Caki2 (cell line): ENCODE measurements at regions not wholly inside any gene's neighbourhood (a gene's known extent, or its start where the extent isn't known, plus 50 kb on each side); places are given as distances from the start of the nearest gene placed in this dataset.

Experiments used
- DNase-seq: peaks from one replicate; pipeline ENCODE4 v3.0.0-alpha.2; 2015; ENCODE audit warnings: low read depth
- in situ Hi-C: cut with HindIII; loops from 2 replicates; pipeline ENCODE4 v1.10.0; 2016; ENCODE audit warnings: low sequenced_read_pairs, low pct_unique_long_range_greater_than_20kb, mixed read lengths

DNA sequence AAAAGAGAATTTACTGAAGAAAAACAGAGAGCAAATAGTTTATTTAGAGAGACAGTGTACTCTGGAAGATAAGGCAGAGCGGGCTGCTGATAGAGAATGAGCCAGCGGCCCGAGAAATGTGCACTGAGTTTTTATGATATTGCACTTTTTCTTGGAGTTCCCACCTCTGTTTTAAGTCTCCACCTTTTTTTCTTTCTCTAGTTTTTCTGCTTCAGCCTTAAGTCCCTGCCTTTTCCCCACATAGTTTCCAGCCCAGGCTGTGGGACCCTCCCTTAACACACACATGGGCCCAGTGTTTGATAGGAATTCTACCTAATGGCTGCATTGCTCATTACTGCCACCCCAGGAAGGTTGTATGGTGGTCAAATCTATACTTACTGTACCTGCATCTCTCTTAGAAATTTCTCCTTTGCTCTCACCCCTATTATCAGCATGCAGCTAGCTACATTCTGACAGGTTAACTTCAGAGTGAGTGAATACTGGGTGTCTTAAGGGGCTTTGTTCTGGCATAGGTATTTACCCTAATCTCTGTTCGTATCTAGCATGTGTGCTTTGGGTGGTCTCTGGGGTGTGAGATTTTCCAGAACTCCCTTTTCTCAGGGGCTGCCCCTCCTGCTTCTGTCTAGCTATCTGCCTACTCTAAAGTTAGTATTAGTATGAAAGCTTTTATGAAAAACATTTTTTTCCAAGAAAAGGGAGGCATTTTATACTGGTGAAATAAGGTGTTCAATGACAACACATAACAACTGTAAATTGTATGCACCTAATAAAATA, 127.3 kb upstream of the TOP3B start:
- in situ Hi-C loops, result no loop called here
- DNase-seq, result peak; percentile 21

DNA sequence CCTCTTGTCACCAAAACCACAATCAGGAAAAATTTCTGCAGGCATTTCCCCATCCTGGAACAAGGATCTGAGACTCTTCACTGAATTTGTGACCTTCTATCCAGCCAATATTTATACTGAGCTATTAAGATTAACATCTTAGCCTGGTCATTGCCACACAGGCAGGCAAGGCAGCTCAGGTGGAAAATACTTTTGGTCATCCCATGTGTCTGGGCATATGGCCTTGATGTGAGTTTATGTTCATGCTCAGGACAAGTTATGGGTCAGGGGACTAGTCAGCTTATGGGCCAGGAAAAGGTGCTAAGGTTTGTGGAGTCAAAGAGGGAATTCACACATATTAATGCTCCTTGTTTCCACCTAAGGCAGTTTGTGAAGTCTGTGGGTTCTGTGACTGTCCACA, 124.3 kb upstream of the TOP3B start:
- in situ Hi-C loops, result no loop called here

DNA sequence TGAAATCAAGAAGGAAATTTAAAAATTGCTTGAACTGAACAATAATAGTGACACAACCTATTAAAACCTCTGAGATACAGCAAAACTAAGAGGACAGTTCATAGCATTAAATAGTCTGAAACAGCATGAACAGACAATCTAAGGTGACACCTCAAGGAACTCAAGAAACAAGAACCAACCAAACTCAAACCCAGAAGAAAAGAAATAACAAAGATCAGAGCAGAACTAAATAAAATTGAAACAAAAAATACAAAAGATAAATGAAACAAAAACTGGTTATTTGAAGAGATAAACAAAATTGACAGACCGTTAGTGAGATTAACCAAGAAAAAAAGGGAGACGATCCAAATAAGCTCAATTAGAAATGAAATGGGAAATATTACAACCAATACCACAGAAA, 122.8 kb upstream of the TOP3B start:
- DNase-seq, result no peak
- in situ Hi-C loops, result no loop called here

More for the DNA sequence above, 124.3 kb upstream of the TOP3B start:
- no peak for DNase-seq

DNA sequence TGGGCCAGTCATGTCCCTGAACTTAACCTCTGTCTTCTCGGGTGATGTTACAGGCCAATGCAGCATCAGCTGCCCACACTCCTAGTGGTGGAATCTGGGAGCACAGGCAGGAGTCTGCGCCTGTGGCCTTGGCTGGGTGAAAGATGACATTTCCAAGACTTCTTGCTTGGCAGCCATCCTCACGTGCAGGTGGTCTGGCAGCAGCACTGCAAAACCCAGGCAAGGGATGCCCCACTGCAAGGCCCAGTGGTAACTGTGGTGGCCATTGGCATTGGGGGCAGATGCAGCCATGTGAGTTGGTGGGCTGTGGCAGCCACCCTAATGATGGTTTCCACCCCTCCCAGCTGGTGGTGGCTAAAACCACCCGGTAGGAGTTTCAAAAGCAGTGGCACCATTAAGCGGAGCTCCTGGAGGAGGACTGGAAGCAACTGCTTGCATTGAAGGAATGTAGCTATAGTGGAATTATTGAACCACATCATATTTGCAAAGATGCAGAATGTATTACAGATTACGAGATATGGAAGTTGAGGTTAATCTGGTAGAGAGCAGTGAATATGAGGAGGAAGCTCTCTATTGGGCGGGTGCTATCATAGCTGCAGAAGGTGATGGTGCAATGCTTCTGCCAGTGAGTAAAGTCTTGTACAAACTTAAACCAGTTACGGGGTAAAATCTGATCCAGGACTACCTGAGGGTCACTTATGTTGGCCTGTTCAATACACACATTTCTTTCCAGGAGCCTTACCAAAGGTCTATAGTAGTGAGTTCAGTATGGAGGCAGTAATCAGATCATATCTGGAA, 120.7 kb upstream of the TOP3B start:
- in situ Hi-C loops, result no loop called here
- no peak for DNase-seq

DNA sequence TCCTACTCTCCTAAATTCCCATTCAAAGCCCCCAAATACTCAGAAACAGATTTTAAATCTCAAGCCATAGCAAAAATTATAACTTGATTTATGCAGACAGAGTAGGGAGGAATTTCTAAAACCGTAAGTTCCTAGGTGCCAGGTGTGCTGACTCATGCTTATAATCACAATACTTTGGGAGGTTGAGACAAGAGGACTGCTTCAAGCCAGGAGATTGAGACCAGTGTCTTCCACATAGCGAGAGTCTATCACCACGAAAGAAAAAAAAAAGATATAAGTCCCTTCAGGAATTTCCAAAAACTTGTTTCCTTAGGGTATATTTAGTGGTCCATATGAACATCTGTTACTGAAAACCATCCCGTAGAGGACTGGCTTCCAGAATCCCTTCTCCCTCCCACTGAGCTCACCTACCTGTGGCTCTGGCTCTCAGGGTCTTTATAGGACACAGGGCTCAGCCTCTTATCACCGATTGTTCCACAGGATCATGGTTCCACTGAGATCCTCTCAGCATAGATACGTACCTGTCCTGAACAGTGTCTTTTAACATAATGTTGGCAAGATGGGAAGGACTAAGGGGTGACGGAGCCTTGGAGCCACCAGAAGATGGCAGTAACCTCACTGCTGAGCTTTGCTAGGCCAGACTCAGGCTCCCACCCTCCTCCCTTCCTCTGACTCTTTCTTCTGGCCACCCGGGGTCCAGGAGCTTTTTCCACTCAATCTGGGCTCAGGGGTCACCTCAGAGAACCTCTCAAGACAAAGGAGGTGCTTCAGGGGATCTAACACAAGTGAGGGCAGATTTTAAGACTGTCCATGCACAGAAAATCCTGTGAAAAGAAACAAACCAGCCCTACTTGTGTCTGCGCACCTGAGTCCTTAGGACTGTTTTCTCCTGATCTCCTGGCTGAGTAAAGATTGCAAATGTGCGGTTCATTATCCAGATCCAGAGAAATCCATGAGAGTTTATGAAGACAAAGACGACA, 117.5 kb upstream of the TOP3B start:
- no peak for DNase-seq
- in situ Hi-C loops, result no loop called here

DNA sequence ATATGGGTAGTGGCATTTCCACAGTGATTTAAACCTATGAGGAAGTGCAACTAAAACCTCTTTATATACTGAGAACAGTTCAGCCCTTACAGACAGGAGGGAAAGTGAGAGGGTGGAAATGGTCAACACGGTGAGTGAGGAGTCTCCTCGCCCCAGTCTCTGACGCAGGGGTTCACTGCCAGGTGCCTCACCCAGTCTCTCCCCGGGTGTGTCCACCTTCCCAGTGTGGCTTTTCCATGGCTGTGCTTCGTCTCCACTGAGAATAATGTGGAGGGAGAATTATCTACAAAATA, 116.6 kb upstream of the TOP3B start:
- in situ Hi-C loops, result no loop called here
- no peak for DNase-seq

DNA sequence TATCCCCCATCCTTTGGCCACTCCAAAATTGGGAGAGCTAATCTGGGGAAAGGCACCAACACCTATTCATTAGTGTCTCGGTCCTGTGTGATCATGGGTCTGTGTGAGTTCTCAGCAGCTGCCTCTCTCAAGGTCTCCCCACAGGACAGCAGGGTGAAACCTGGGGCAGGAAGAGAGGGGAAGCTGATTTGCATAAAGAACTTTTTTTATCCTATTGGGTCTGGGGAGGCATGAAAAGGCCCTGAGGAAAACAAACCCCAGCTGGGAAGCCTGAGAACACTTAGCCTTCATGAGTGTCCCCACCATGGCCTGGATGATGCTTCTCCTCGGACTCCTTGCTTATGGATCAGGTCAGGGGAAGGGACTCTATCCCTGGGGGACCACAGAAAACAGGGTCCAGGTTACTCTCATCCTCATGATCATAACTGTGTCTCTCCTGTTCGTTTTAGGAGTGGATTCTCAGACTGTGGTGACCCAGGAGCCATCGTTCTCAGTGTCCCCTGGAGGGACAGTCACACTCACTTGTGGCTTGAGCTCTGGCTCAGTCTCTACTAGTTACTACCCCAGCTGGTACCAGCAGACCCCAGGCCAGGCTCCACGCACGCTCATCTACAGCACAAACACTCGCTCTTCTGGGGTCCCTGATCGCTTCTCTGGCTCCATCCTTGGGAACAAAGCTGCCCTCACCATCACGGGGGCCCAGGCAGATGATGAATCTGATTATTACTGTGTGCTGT, 116.0 kb upstream of the TOP3B start:
- in situ Hi-C loops, result no loop called here
- DNase-seq, result no peak

DNA sequence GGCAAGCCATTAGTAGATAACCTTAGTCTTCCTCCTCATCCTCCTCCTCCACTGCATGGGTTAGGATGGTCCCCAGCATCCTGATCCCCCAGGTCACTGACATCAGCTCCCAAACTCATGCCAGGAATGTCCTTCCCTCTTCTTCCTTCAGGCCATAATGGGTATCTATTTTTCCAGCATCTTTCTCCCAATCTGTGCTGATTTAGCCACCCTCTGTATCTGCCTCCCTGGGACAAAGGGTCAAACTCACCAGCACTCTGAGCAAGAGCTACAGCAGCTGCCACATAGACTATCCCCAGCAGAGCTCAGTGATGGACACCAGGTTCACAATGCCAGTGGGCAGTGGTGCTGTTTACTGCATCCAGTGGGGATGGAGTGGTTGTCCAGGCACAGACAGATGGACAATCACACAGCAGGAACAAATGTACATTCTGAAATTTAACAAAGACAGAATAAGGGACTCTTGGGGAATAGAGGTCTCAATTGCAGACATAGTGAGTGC, 115.2 kb upstream of the TOP3B start:
- no peak for DNase-seq
- in situ Hi-C loops, result no loop called here

DNA sequence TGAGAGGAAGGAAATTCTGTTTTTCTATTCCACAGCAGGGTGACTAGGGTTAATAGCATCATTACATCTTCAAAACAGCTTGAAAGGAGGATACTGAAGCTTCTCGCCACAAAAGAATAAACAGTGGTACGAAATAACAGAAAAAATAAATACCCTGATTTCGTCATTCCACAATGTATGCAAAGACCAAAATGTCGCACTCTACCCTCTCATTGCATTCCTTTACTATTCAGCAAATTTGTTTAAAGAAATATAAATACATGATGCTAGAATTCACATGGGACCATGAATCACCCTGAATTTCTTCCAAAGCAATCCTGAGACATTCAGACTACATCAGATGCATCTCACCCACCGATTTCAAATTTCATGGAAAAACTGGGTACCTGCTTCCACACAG, 112.3 kb upstream of the TOP3B start:
- in situ Hi-C loops, result no loop called here
- no peak for DNase-seq

DNA sequence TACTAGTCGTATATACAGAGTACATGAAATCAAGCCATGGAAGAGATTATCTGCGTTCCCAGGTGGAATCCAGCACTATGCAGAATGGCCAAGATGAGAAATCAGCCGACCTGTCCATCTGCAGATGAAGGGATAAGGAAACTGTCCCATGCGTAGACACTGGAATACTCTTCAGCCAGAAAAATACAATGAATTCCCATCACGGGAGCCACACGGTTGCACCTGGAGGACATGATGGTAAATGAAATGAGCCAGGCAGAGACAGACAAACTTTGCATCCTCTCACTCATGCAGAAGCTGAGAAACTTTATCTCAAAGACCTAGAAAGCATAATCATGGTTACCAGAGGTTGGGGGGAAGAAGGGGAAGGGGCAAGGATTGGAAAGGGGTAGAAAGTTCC, 111.9 kb upstream of the TOP3B start:
- in situ Hi-C loops, result no loop called here
- no peak for DNase-seq

DNA sequence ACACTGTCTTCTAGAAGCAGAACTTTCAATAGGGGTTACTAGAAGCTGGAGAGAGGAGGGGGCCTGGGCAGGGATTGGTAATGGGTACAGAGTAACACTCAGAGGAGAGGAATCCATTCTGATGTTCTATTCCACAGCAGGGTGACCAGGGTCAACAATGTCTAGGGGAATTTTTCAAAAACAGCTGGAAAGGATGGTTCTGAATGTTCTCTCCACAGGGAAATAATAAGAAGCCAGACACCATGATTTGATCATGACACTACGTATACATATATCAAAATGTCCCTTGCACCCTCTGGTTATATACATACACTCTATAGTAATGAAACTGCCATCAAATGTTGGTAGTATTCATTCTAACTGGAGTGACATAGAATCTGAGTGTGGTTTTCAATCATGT, 111.2 kb upstream of the TOP3B start:
- DNase-seq, result no peak
- in situ Hi-C loops, result no loop called here

DNA sequence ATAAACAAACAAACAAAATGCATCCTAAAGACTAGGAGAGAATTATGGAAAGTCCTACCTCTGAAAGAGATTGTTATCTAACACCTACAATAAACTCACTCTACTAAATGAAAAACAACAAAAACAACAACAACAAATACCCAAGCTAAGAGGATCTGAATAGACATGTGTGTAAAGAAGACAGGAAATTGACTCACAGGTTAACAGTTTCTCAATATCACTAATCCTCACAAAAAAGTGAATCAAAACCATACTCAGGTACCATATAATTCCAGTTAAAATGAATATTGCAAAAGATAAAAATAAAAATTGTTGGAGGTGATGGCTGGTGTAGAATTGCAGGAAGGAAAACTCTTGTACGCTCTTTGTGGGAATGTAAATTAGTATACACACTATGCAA, 110.4 kb upstream of the TOP3B start:
- in situ Hi-C loops, result no loop called here

DNA sequence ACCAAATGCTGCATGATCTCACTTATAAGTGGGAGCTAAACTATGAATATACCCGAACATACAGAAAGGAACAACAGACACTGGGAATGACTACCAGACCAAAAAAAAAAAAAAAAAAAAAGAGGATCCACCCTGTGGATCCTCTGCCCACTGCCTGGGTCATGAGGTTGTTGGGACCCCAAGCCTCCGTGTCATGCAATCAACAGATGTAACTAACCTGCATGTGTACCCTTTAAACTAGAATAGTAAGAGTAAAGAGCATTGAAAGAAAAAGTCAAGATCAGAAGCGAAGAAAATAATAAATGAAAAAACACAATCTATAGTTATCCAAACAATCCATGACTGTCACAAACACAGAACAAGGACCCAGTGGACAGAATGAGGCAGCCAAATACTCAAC, 109.5 kb upstream of the TOP3B start:
- in situ Hi-C loops, result no loop called here

More for the DNA sequence above, 110.4 kb upstream of the TOP3B start:
- no peak for DNase-seq

DNA sequence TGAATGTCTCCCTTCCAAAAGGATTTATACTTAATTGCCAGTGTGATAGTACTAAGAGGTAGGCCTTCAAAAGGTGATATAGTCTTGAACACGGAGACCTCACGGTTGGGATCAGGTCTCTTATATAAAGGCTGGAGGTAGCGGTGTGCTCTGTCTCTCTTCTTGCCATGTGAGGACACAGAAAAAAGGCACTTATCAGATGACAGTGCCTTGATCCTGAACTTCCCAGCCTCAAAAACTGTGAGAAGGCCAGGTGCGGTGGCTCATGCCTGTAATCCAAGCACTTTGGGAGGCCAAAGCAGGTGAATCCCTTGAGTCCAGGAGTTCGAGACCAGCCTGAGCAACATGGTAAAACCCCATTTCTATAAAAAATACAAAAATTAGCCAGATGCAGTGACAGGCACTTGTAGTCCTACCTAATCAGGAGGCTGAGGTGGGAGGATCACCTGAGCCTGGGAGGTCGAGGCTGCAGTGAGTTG, 108.9 kb upstream of the TOP3B start:
- in situ Hi-C loops, result no loop called here
- no peak for DNase-seq

More for the DNA sequence above, 109.5 kb upstream of the TOP3B start:
- DNase-seq, result no peak

DNA sequence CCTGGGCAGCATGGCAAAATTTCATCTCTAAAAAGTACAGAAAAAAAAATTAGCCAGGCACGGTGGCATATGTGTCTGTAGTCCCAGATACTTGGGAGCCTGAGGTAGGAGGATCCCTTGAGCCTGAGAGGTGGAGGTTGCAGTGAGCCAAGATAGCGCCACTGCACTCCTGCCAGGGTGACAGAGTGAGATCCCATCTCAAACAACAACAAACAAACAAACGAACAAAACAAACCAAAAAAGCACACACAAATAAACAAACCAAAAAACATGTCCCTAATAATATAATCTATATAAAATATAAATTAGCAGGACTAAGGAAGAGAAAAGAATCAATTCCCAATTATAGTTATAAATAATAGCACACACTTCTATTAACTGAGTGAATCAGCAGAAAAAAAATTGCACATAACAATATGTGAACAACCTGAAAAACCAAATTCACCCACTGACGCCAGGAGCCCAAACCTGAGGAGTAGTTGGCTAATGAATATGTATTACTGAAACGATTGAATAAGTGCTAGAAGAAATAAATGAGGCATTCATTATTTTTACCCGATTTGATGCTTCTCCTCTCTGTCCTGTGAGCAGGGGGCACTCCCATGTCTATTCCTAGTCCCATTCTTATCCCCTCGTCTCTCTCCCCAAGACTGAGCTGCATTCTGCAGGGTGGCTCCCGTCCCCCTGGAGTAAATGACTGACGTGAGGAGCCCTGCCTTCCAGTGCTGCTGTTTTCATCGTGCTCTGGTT, 108.2 kb upstream of the TOP3B start:
- DNase-seq, result no peak
- in situ Hi-C loops, result no loop called here

DNA sequence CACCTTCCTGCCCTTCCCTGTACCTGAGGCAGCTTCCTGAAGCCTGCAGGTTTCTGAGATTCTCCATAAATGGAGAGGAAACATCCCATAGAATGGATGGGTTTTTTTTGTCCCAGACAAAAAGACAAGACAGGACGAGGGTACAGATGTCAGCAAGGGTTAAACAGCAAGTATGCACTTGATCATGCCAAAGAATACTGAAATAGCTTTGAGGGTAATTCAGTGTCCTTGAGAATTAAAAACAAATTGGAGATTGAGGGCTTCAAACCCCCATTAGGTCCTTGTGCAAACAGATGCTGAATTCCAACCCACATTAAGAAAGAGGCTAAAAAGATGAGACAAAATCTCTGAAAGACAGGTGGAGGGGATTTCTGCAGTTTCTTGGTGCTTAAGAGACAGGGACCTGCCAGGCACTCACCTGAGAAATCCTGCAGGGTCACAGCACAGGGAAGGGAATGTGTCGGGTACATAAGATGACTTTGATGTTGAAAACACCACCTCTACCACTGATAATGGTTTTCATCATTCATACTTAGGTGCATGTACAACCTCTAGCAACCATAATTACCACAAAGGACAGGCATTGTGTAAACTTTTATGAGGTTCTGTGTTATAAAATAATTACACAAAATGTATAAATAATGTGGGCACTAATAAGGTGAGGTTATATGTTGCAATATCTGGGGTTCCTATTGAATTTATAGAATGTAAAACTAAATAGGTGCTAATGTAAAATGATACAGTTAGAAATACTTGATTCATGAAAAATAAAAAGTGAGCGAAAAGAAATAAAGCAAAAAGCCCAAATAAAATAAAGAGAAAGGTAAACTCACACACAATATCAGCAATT, 107.1 kb upstream of the TOP3B start:
- no peak for DNase-seq
- in situ Hi-C loops, result no loop called here
